Central memory CD8-positive, alpha-beta T cell (primary cell): ENCODE measurements at regions not wholly inside any gene's neighbourhood (a gene's known extent, or its start where the extent isn't known, plus 50 kb on each side); places are given as distances from the start of the nearest gene placed in this dataset.

ENCODE experiments used
- ATAC-seq: fragments of 150-1000 bp; cut with Tn5 transposase; replicated peaks from 2 replicates; pipeline ENCODE4 v1.10.0; 2022; ENCODE audit warnings: mild to moderate bottlenecking, moderate FRiP score, moderate number of reproducible peaks; ENCODE audit not compliant: poor library complexity, severe bottlenecking; ENCODE audit errors: extremely low read depth
- DNase-seq, 2 donors: peaks; one replicate each; pipeline ENCODE4 v3.0.0; 2021; ENCODE audit warnings: low spot score in 2 of 2
- H3K27ac Mint-ChIP-seq: one replicate; pipeline ENCODE4 v1.8.0; 2022; ENCODE audit warnings: low read depth, mild to moderate bottlenecking, moderate library complexity, mixed read lengths
- H3K27me3 Mint-ChIP-seq: one replicate; pipeline ENCODE4 v1.8.0; 2022; ENCODE audit warnings: mixed read lengths
- H3K36me3 Mint-ChIP-seq: one replicate; pipeline ENCODE4 v1.8.0; 2022; ENCODE audit warnings: mild to moderate bottlenecking, moderate library complexity, mixed read lengths; ENCODE audit not compliant: insufficient read depth
- H3K4me1 Mint-ChIP-seq: one replicate; pipeline ENCODE4 v1.8.0; 2022; ENCODE audit warnings: mixed read lengths
- H3K4me3 Mint-ChIP-seq: one replicate; pipeline ENCODE4 v1.8.0; 2022; ENCODE audit warnings: mild to moderate bottlenecking, moderate library complexity, mixed read lengths
- H3K9me3 Mint-ChIP-seq: one replicate; pipeline ENCODE4 v1.8.0; 2022; ENCODE audit warnings: mixed read lengths

- DNase-seq: no peak
- H3K9me3 Mint-ChIP-seq: no peaks in the 10 kb centered on the region
- H3K27me3 Mint-ChIP-seq: peaks cover 70% of the 10 kb centered on the region
- H3K36me3 Mint-ChIP-seq: no peaks in the 10 kb centered on the region
- H3K4me3 Mint-ChIP-seq: no peak overlapping the region
- no peak overlapping the region for H3K27ac Mint-ChIP-seq
- no peak for ATAC-seq
- no peaks in the 10 kb centered on the region for H3K4me1 Mint-ChIP-seq
Observed at GRCh38 chr3:41041462-41041861, 157.8 kb upstream of the CTNNB1 start.

- no peaks in the 10 kb centered on the region for H3K9me3 Mint-ChIP-seq
- no peak for DNase-seq
- ATAC-seq: no peak
Observed at GRCh38 chr3:41041899-41042298, 157.4 kb upstream of the CTNNB1 start.

GRCh38 chr3:41044523-41044922, 154.8 kb upstream of the CTNNB1 start:
- no peaks in the 10 kb centered on the region for H3K9me3 Mint-ChIP-seq
- peaks cover 63% of the 10 kb centered on the region for H3K27me3 Mint-ChIP-seq
- H3K27ac Mint-ChIP-seq: no peak overlapping the region
- no peaks in the 10 kb centered on the region for H3K4me1 Mint-ChIP-seq
- DNase-seq (no peak), ATAC-seq (no peak)
- no peak overlapping the region for H3K4me3 Mint-ChIP-seq
- no peaks in the 10 kb centered on the region for H3K36me3 Mint-ChIP-seq

More at GRCh38 chr3:41041899-41042298, 157.4 kb upstream of the CTNNB1 start:
- peaks cover 68% of the 10 kb centered on the region for H3K27me3 Mint-ChIP-seq
- no peaks in the 10 kb centered on the region for H3K36me3 Mint-ChIP-seq
- H3K4me1 Mint-ChIP-seq: no peaks in the 10 kb centered on the region
- H3K27ac Mint-ChIP-seq: no peak overlapping the region
- no peak overlapping the region for H3K4me3 Mint-ChIP-seq

GRCh38 chr3:41045491-41045890, 153.8 kb upstream of the CTNNB1 start:
- H3K4me1 Mint-ChIP-seq: no peaks in the 10 kb centered on the region
- ATAC-seq (no peak), DNase-seq (no peak)
- no peak overlapping the region for H3K27ac Mint-ChIP-seq
- no peaks in the 10 kb centered on the region for H3K9me3 Mint-ChIP-seq
- no peaks in the 10 kb centered on the region for H3K36me3 Mint-ChIP-seq
- peaks cover 63% of the 10 kb centered on the region for H3K27me3 Mint-ChIP-seq
- H3K4me3 Mint-ChIP-seq: no peak overlapping the region

- Mint-ChIP-seq H3K4me3 (no peak overlapping the region), H3K9me3 (no peaks in the 10 kb centered on the region), H3K4me1 (no peaks in the 10 kb centered on the region), H3K27me3 (peaks cover 70% of the 10 kb centered on the region), H3K27ac (no peak overlapping the region), H3K36me3 (no peaks in the 10 kb centered on the region)
- ATAC-seq (no peak), DNase-seq (no peak)
Observed at GRCh38 chr3:41050144-41050543, 149.2 kb upstream of the CTNNB1 start.

- Mint-ChIP-seq H3K27ac (no peak overlapping the region), H3K4me3 (no peak overlapping the region), H3K4me1 (no peaks in the 10 kb centered on the region), H3K9me3 (no peaks in the 10 kb centered on the region), H3K27me3 (peaks cover 61% of the 10 kb centered on the region), H3K36me3 (no peaks in the 10 kb centered on the region)
- ATAC-seq: no peak
- DNase-seq: no peak
Observed at GRCh38 chr3:41053220-41053619, 146.1 kb upstream of the CTNNB1 start.

- no peak overlapping the region for H3K27ac Mint-ChIP-seq
- H3K4me1 Mint-ChIP-seq: no peaks in the 10 kb centered on the region
- H3K36me3 Mint-ChIP-seq: no peaks in the 10 kb centered on the region
- no peak overlapping the region for H3K4me3 Mint-ChIP-seq
- no peak for ATAC-seq
- H3K9me3 Mint-ChIP-seq: no peaks in the 10 kb centered on the region
- DNase-seq: no peak
- H3K27me3 Mint-ChIP-seq: peaks cover 55% of the 10 kb centered on the region
Observed at GRCh38 chr3:41060106-41060505, 139.2 kb upstream of the CTNNB1 start.

GRCh38 chr3:41064070-41064469, 135.2 kb upstream of the CTNNB1 start:
- no peak for ATAC-seq
- no peaks in the 10 kb centered on the region for H3K36me3 Mint-ChIP-seq
- peaks cover 67% of the 10 kb centered on the region for H3K27me3 Mint-ChIP-seq
- H3K27ac Mint-ChIP-seq: no peak overlapping the region
- no peaks in the 10 kb centered on the region for H3K4me1 Mint-ChIP-seq
- H3K4me3 Mint-ChIP-seq: no peak overlapping the region
- H3K9me3 Mint-ChIP-seq: no peaks in the 10 kb centered on the region
- no peak for DNase-seq

GRCh38 chr3:41064526-41064925, 134.8 kb upstream of the CTNNB1 start:
- Mint-ChIP-seq H3K36me3 (no peaks in the 10 kb centered on the region), H3K9me3 (no peaks in the 10 kb centered on the region), H3K27ac (no peak overlapping the region), H3K4me1 (no peaks in the 10 kb centered on the region), H3K27me3 (peaks cover 67% of the 10 kb centered on the region), H3K4me3 (no peak overlapping the region)
- DNase-seq (no peak), ATAC-seq (no peak)

- H3K27ac Mint-ChIP-seq: no peak overlapping the region
- H3K27me3 Mint-ChIP-seq: peaks cover 59% of the 10 kb centered on the region
- ATAC-seq (no peak), DNase-seq (no peak)
- no peaks in the 10 kb centered on the region for H3K9me3 Mint-ChIP-seq
- no peaks in the 10 kb centered on the region for H3K36me3 Mint-ChIP-seq
- H3K4me3 Mint-ChIP-seq: no peak overlapping the region
- H3K4me1 Mint-ChIP-seq: no peaks in the 10 kb centered on the region
Observed at GRCh38 chr3:41065340-41065739, 134.0 kb upstream of the CTNNB1 start.

GRCh38 chr3:41073190-41073589, 126.1 kb upstream of the CTNNB1 start:
- no peak overlapping the region for H3K4me3 Mint-ChIP-seq
- H3K4me1 Mint-ChIP-seq: no peaks in the 10 kb centered on the region
- H3K9me3 Mint-ChIP-seq: no peaks in the 10 kb centered on the region
- no peaks in the 10 kb centered on the region for H3K27me3 Mint-ChIP-seq
- no peaks in the 10 kb centered on the region for H3K36me3 Mint-ChIP-seq
- H3K27ac Mint-ChIP-seq: no peak overlapping the region
- DNase-seq (no peak), ATAC-seq (no peak)

GRCh38 chr3:41075975-41076374, 123.3 kb upstream of the CTNNB1 start:
- Mint-ChIP-seq H3K4me3 (no peak overlapping the region), H3K9me3 (no peaks in the 10 kb centered on the region), H3K4me1 (no peaks in the 10 kb centered on the region), H3K36me3 (peaks cover 2% of the 10 kb centered on the region), H3K27me3 (peaks cover 8% of the 10 kb centered on the region), H3K27ac (no peak overlapping the region)
- ATAC-seq (no peak), DNase-seq (no peak)

- Mint-ChIP-seq H3K36me3 (peaks cover 2% of the 10 kb centered on the region), H3K9me3 (no peaks in the 10 kb centered on the region), H3K4me3 (no peak overlapping the region), H3K27ac (no peak overlapping the region), H3K27me3 (peaks cover 8% of the 10 kb centered on the region), H3K4me1 (no peaks in the 10 kb centered on the region)
- ATAC-seq: no peak
- DNase-seq: no peak
Observed at GRCh38 chr3:41076399-41076798, 122.9 kb upstream of the CTNNB1 start.

- no peaks in the 10 kb centered on the region for H3K4me1 Mint-ChIP-seq
- ATAC-seq: no peak
- peaks cover 36% of the 10 kb centered on the region for H3K27me3 Mint-ChIP-seq
- H3K36me3 Mint-ChIP-seq: peaks cover 2% of the 10 kb centered on the region
- no peak overlapping the region for H3K27ac Mint-ChIP-seq
- no peak for DNase-seq
- H3K4me3 Mint-ChIP-seq: no peak overlapping the region
- no peaks in the 10 kb centered on the region for H3K9me3 Mint-ChIP-seq
Observed at GRCh38 chr3:41080141-41080540, 119.2 kb upstream of the CTNNB1 start.
